Left kidney (tissue), 1 donor: ENCODE measurements at regions not wholly inside any gene's neighbourhood (a gene's known extent, or its start where the extent isn't known, plus 50 kb on each side); places are given as distances from the start of the nearest gene placed in this dataset.

Source experiments
- DNase-seq: peaks from one replicate; pipeline ENCODE4 v3.0.0-alpha.2; 2013

DNA sequence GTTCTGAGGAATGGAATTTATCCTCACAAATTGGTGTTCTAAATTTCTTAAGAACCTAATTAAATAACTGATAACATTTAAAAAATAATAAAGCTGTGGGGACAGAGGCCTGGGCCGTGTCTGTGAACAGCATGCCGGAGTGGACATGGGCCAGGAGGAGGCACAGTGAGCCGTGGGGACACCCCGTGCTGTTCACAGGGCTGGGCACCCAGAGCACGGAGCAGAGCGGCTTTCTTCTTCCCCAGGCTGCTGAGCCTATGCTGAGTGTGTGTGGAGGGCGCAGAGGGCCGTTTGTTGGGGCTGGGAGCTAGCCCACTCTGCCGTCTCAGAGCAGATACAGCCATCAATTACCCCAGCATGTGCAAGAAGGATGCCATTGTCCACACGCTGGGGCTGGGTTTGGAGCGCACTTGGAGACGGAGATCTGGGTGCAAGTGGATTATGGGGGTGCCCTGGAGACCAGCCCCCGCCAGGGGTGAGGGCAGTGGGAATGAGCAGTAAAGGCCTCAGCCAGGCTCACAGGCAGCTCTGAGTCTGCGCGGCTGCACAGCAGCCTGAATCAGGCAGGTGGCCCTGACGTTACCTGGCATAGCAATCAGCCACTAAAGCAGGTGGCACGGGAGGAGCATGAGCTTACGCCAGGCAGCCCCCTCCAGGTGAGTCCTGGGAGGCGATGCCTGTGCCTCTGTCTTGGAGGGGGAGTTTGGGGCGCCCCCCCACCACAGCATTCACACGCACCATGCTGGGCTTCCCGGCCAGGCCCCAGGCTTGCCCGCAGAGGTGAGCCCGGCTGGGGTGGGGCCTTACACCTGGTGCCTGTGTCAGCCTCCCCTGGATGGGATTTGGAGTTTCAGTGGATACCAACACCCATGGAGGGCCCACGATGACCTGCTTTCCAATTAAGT lies 52.1 kb upstream of the SLC66A3 start:
- no peak for DNase-seq

- no peak for DNase-seq
Observed at GRCh38 chr2:11103984-11104793, 51.1 kb upstream of the SLC66A3 start.

DNA sequence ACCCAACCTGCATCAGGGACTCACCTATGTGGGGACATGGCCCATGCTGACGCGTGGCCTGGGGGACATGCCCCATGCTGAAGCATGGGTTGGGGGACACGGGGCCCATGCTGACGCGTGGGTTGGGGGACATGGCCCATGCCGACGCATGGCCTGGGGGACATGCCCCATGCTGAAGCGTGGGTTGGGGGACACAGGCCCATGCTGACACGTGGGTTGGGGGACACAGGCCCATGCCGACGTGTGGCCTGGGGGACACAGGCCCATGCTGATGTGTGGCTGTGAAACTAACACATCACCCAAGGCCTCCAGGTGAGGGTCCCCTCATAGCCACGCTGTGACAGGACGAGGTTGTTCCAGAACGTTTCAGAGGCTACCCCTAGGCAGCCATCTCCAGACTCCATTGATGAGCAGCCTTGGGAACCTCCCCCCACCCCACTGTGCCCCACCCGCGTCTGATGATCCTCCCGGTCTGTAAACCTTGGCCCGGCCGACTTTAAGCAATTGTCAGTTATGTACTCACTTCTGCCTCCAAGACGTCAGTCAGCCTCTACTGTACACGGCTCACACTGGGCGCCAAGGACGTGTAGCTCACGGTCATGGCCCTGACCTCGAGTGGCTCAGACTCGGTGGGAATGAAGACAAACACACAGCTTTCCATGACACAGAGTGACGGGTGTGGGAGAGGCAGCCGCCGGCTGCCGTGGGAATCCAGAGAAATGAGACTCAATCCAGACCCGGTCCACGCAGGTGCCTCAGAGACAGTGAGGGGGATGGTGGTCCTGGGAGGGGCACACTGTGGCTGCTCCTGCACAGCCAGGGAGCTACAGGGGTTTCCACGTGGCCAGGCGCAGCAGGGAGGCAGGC lies 50.2 kb upstream of the SLC66A3 start:
- no peak for DNase-seq
